AG09319 (cell line): ENCODE measurements at regions not wholly inside any gene's neighbourhood (a gene's known extent, or its start where the extent isn't known, plus 50 kb on each side); places are given as distances from the start of the nearest gene placed in this dataset.
"Not testable (repeated sequence)": the region's sequence is repeated elsewhere in the genome, so short reads cannot be mapped to it uniquely, and the experiment has no call there.

Source experiments
- DNase-seq: peaks from one replicate; pipeline ENCODE4 v3.0.0-alpha.2; 2010; ENCODE audit warnings: low read depth; ENCODE audit errors: extremely low read depth
- CTCF ChIP-seq: IDR thresholded peaks from 2 replicates; pipeline ENCODE4 v1.5.1; 2011; ENCODE audit warnings: low read depth, mild to moderate bottlenecking, inconsistent platforms, low read length, moderate library complexity

DNA sequence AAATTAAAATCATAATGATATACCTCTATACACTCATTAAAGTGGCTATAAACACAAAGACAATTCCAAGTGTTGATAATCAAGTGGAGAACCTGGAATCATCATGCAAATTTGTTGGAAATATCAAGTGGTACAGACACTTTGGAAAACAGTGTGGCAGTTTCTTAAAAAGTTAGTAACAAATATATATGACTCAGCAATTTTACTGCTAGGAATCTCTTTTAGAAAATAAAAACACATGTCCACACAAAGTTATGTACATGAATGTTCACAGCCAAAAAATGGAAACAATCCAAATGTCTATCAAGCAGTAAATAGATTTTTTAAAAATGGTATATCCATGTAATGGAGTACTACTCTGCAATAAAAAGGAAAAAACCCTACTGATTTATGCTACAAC, 375.6 kb downstream of the HLX start:
- no peak for DNase-seq
- no peak for TF ChIP-seq CTCF

DNA sequence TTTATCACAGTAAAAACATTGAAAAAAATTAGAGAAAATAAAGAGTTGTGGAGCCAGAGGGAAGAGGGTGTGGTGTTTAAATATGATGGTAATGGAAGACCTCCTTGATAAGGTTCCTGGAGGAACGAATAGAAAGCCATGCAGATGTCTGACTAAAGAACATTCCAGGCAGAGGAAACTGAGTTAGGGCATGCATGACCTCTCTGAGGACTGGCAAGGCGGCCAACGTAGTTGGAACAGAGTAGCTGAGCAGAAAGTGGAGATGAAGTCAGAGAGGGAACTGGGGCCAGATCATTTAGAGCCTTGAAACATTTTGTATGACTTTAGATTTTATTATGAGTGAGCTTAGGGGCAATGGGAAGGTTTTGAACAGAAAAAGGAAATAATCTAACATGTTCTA, 377.5 kb downstream of the HLX start:
- TF ChIP-seq CTCF, result no peak

DNA sequence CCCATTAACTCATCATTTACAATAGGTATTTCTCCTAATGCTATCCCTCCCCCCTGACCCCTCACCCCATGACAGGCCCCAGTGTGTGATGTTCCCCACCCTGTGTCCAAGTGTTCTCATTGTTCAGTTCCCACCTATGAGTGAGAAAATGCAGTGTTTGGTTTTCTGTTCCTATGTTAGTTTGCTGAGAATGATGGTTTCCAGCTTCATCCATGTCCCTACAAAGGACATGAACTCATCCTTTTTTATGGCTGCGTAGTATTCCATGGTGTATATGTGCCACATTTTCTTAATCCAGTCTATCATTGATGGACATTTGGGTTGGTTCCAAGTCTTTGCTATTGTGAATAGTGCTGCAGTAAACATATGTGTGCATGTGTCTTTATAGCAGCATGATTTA, 378.3 kb downstream of the HLX start:
- DNase-seq, result not testable (repeated sequence)

More for the DNA sequence above, 377.5 kb downstream of the HLX start:
- DNase-seq, result no peak

GRCh38 chr1:221262677-221263076, 383.4 kb downstream of the HLX start:
- DNase-seq, result not testable (repeated sequence)

- peak; percentile 71 for TF ChIP-seq CTCF
- DNase-seq, result peak; percentile 80
Measured at GRCh38 chr1:221263831-221264767, 384.9 kb downstream of the HLX start.

GRCh38 chr1:221264848-221265247, 385.6 kb downstream of the HLX start:
- DNase-seq, result no peak
- TF ChIP-seq CTCF, result no peak

GRCh38 chr1:221268295-221268694, 389.1 kb downstream of the HLX start:
- DNase-seq, result peak; percentile 61
- TF ChIP-seq CTCF, result no peak

DNA sequence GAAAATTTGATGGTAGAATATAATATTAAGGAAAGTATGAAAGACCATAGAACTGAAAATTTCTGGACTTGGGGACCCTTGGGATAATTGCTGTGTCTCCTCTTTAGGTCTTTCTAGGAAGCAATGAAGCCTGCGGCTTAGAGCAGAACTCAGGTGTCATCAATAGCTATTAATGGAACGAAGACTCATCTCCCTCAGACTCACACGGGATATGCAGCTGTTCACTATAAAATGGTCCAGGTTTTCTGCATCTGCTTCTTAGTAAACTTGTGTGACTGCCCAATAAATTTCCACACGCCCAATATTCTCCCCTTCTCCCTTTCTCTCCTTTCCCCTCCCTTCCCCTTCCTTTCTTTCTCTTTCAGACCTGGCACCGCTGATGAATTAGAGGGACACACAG, 392.5 kb downstream of the HLX start:
- TF ChIP-seq CTCF, result no peak
- no peak for DNase-seq
